Glutamatergic neuron (in vitro differentiated cells): ENCODE measurements at regions not wholly inside any gene's neighbourhood (a gene's known extent, or its start where the extent isn't known, plus 50 kb on each side); places are given as distances from the start of the nearest gene placed in this dataset.
"Not testable (repeated sequence)": the region's sequence is repeated elsewhere in the genome, so short reads cannot be mapped to it uniquely, and the experiment has no call there.

Experiments used
- DNase-seq: peaks from one replicate; pipeline ENCODE4 v3.0.0; 2022
- H3K27ac Mint-ChIP-seq: one replicate; pipeline ENCODE4 v1.8.0; 2020; ENCODE audit warnings: mild to moderate bottlenecking, mixed read lengths, inconsistent platforms; ENCODE audit not compliant: unreplicated experiment
- H3K27me3 Mint-ChIP-seq: one replicate; pipeline ENCODE4 v1.8.0; 2020; ENCODE audit warnings: mild to moderate bottlenecking, moderate library complexity, mixed read lengths, inconsistent platforms; ENCODE audit not compliant: unreplicated experiment
- H3K36me3 Mint-ChIP-seq: one replicate; pipeline ENCODE4 v1.8.0; 2020; ENCODE audit warnings: mild to moderate bottlenecking, mixed read lengths, inconsistent platforms; ENCODE audit not compliant: unreplicated experiment
- H3K4me1 Mint-ChIP-seq: one replicate; pipeline ENCODE4 v1.8.0; 2020; ENCODE audit warnings: mild to moderate bottlenecking, low read depth, mixed read lengths, inconsistent platforms; ENCODE audit not compliant: unreplicated experiment
- H3K4me3 Mint-ChIP-seq: one replicate; pipeline ENCODE4 v1.8.0; 2020; ENCODE audit warnings: mild to moderate bottlenecking, mixed read lengths, inconsistent platforms; ENCODE audit not compliant: unreplicated experiment
- H3K9me3 Mint-ChIP-seq: one replicate; pipeline ENCODE4 v1.8.0; 2020; ENCODE audit warnings: mild to moderate bottlenecking, moderate library complexity, mixed read lengths, inconsistent platforms; ENCODE audit not compliant: unreplicated experiment
- CTCF ChIP-seq: fragments of 200-600 bp; sonication (generic); IDR thresholded peaks from one replicate; pipeline ENCODE4 v1.5.0; 2021; ENCODE audit not compliant: partially characterized antibody, unreplicated experiment

DNA sequence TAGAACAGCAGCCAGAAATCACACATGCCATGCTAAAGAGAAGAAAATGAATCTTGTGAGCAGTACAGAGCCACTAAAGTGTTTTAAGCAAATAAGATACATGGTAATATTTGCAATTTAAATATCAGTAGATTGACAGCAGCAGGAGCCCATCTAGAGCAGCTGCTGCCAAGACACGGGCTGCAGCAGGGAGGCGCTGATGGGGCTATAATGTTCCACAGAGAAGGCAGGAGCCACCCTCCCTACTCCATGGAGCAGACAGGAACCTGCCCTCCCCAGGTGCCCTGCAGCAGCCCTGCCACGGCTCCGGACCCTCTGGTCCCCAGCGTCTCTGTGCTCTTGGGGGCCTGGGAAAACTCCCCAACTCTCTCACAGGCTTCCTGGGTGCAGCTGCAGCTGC, 224.1 kb upstream of the ISL1 start:
- DNase-seq = no peak
- H3K4me3 Mint-ChIP-seq = no peak overlapping the region
- no peak for TF ChIP-seq CTCF
- peaks cover 25% of the 10 kb centered on the region for H3K36me3 Mint-ChIP-seq
- no peak overlapping the region for H3K27ac Mint-ChIP-seq
- peaks cover 4% of the 10 kb centered on the region for H3K9me3 Mint-ChIP-seq
- H3K27me3 Mint-ChIP-seq = no peaks in the 10 kb centered on the region
- H3K4me1 Mint-ChIP-seq = no peaks in the 10 kb centered on the region

GRCh38 chr5:51159606-51160005, 223.6 kb upstream of the ISL1 start:
- TF ChIP-seq CTCF = no peak
- Mint-ChIP-seq H3K27me3 (no peaks in the 10 kb centered on the region), H3K27ac (no peak overlapping the region), H3K36me3 (peaks cover 25% of the 10 kb centered on the region), H3K4me3 (no peak overlapping the region), H3K4me1 (no peaks in the 10 kb centered on the region), H3K9me3 (peaks cover 4% of the 10 kb centered on the region)
- DNase-seq = no peak

GRCh38 chr5:51162245-51162644, 221.0 kb upstream of the ISL1 start:
- H3K27me3 Mint-ChIP-seq = no peaks in the 10 kb centered on the region
- no peak for DNase-seq
- TF ChIP-seq CTCF = no peak
- H3K4me3 Mint-ChIP-seq = no peak overlapping the region
- no peak overlapping the region for H3K27ac Mint-ChIP-seq
- H3K36me3 Mint-ChIP-seq = peaks cover 25% of the 10 kb centered on the region
- H3K4me1 Mint-ChIP-seq = no peaks in the 10 kb centered on the region
- peaks cover 4% of the 10 kb centered on the region for H3K9me3 Mint-ChIP-seq

- H3K4me1 Mint-ChIP-seq, H3K9me3 Mint-ChIP-seq, DNase-seq, H3K4me3 Mint-ChIP-seq, H3K27me3 Mint-ChIP-seq, H3K27ac Mint-ChIP-seq: not testable (repeated sequence)
- H3K36me3 Mint-ChIP-seq = peaks cover 19% of the 10 kb centered on the region
Observed at GRCh38 chr5:51165621-51166020, 217.6 kb upstream of the ISL1 start.

- TF ChIP-seq CTCF = no peak
- peaks cover 32% of the 10 kb centered on the region for H3K4me1 Mint-ChIP-seq
- peak; percentile 74 for DNase-seq
- peaks cover 12% of the 10 kb centered on the region for H3K9me3 Mint-ChIP-seq
- H3K4me3 Mint-ChIP-seq = peak overlapping the region; percentile 53
- H3K27ac Mint-ChIP-seq = peak overlapping the region; percentile 94
- peaks cover 10% of the 10 kb centered on the region for H3K27me3 Mint-ChIP-seq
- H3K36me3 Mint-ChIP-seq = no peaks in the 10 kb centered on the region
Observed at GRCh38 chr5:51172903-51173626, 210.2 kb upstream of the ISL1 start.
